ENCODE measurements at regions not wholly inside any gene's neighbourhood (a gene's known extent, or its start where the extent isn't known, plus 50 kb on each side); places are given as distances from the start of the nearest gene placed in this dataset.
A peak's percentile ranks its signal among the peaks of the same experiment; 100 is the strongest.
"Not testable (repeated sequence)": the region's sequence is repeated elsewhere in the genome, so short reads cannot be mapped to it uniquely, and the experiment has no call there.

DNA sequence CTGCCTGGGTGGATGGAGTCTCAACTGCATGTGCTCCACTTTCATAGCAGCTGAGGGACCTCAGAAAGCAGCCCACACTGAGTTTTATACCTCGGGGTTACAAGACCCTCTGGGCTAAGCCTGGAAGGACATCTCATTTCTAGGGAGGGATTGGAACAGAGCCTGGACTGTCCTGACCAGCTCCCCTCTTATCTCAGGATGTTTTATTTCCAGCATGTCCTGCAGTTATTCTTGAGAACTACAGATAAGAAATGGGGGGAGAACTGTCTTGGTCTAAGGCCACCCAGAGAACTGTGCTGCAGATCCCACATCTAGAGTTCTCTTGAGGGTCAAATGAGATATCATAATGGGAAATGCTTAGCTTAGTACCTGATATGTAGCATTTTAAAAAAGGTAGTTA, 97.3 kb upstream of the CHD6 start:
- DNase-seq: no peak

GRCh38 chr20:41714030-41714429, 95.9 kb upstream of the CHD6 start:
- DNase-seq: no peak

DNA sequence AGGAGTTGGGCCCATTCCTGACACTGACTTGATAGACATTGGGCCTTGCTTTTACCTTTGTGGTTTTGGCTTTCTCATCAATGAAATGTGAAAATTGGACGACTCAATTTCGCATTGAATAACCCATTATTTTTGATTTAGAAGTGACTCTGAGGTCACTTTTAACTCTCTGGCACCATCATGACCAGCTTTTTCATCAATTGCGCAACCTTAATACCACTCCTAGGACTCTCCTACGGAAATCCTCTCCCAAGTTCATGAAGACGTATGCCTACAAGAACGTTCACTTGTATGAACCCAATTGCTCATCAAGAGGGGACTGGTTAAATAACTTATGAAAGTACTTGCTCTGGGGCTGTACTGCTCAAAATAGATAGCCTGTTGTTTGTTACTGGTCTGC, 86.7 kb upstream of the CHD6 start:
- no peak for DNase-seq

- no peak for DNase-seq
Measured at GRCh38 chr20:41702647-41703046, 84.5 kb upstream of the CHD6 start.

- DNase-seq: no peak
Measured at GRCh38 chr20:41701588-41702348, 83.6 kb upstream of the CHD6 start.

- not testable (repeated sequence) for DNase-seq
Measured at GRCh38 chr20:41699673-41700072, 81.5 kb upstream of the CHD6 start.

DNA sequence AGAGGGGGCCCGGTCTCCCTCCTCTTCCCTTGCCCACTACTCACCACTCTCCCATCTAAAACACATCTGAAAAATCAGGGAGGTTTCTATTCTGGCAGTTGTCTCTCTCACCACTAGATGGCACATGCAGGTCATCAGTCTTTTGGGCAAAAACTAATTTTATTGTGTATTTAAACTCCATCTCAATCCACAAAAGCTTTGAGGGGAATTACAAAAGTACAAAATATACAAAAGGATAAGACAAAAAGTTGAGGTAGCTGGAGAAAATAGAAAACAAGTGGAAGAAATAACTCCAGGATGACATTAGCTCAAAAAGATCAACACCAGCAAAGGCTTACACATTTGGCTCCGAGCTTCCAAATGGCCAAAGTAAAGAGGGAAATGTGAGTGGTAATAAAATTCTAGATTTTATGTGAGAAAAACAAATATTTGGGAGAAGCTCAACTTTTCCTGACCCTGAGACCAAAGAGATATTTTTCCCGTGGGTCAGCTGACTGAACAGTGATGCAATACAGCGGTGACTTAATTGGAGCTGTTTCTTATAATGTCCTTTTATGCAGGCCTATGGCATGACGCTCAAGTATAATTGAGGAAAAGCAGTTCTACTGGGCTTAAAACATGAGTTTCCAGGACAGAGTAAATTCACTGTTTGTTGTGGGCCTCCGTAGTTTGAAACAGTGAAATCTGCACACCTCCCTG, 79.8 kb upstream of the CHD6 start:
- DNase-seq: no peak

GRCh38 chr20:41696428-41696827, 78.3 kb upstream of the CHD6 start:
- DNase-seq: no peak

DNA sequence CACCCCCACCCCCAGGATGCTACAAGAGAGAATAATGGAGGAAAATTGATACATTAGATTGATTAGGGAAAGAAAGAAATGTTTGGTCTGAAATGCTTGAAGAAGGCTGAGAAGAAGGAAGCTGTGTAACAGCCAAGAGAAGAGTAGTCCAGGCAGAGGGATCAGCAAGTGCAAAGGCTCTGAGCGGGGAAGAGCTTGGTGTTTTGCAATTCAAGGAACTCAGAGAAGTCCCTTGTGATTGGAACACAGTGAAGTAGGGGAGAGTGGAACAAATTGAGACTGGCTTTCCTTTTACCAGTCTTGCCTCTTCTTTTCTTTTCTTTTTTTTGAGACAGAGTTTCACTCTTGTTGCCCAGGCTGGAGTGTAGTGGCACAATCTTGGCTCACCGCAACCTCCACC, 76.6 kb upstream of the CHD6 start:
- DNase-seq: no peak

DNA sequence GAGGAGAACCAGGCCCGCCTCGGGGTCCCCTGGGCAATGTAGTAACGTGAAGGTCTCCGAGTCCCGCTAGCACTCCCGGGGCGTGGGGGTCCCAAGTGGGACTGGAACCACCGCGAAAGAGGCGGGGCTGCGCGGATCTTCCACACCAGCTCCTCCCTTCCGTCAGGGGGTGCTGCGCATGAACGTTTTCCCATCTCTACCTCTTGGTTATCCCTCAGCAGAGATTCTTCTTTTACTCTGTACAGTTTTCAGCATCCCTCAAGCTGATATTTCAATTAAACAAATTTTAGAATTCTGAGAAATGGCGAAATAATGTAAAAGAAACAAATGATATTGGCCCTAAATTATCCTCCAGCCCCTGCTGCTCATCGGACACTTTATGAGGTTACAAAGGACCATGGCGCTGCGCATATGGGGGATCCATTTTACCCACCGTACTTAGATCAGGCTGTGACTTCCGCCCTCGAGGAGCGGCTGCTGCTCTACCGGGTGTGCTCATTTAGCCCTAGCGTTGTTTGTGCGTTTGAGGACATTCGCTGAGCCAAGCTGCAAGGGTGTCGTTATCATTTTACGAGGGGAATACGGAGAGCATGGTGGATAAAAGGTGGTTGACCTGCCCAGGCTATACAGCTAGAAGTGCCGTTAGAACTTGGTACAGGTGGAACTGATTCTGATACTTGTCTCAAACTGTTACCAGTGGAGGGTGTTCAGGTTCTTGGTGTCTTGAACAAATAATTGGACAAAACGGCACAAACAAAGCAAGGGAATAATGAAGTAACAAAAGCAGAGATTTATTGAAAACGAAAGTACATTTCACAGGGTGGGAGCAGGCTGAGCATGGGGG, 75.2 kb upstream of the CHD6 start:
- DNase-seq: peak; percentile 66

DNA sequence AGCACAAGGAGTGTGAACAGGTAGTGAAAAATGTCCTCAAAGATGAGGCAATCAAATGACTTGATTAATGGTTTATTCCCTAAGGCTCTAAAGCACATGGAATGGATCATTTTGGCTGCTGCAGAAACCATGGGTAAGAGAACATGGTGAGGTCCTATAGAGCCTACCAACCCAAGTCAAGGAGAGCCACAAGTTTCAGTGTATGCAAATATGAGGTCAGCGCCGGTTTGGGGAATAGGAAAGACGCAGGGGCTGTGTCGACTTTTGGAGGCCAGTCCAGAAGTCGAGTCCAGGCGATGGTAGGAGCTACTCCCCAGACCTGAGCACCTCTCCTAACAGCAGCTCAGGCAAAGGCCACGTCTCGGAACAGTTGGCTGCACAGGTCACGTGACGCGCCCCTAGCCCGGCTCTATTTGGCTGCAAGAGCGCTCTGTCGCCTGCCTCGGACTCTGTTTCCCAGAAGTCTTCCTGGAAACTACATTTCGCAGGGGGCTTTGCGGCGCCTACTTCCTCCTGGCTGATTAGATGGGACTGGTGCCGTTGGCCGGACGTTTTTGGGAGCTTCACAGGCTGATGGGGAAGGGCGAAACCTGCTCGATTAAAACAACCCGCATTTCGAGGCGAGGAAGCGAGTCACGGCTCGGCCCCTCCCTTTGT, 74.4 kb upstream of the CHD6 start:
- peak; percentile 67 for DNase-seq

- no peak for DNase-seq
Measured at GRCh38 chr20:41691443-41691842, 73.3 kb upstream of the CHD6 start.

DNA sequence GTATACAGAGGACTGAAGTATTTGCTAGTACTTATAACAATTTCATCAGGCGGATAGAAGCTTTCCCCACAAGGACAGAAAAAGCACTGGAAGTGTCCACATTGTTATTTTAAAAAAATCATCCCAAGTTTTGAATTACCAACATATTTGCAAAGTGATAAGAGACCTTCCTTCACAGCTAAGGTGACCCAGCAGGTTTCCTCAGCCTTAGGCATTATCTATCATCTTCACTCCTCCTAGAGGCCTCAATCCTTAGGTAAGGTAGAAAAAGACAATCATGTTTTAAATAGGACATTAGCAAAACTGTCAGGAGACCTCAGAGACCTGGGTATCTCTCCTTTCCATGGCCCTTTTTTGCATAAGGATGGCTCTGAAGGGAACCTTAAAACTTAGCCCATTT, 72.5 kb upstream of the CHD6 start:
- DNase-seq: no peak

DNA sequence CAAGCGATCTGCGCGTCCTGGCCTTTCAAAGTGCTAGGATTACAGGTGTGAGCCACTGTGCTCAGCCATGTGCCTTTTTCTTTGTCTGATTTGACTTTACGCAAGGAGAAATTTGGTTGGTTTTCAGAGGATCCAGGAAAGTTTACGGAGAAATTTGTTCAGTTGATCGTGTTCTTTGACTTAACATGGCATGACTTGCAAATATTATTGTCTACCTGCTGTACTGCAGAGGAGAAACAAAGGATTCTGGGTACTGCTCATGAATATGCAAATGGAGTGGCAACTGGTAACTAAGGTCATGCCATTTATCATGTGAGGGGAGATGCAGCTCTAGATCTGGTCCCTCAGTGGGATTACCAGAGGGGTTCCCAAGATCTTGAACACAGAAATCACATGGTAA, 68.8 kb upstream of the CHD6 start:
- DNase-seq: no peak

DNA sequence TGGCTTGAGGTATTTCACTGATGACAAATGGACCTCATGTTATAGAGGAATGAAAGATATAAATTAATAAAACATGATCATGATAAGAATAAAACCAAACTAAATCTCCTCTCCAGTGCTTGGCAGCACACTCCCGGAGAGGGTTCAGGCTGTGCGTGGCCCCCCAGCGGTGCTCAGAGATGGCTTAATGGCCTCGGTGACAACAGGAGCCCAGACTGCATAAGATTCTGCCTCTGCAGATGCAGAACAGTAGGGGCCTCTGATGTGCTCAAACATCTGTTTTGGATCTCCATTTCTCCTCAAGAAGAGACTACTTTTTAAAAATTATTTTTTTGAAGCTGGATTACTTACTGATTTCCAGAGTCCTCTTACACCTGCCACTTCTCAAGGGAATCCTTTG, 67.0 kb upstream of the CHD6 start:
- not testable (repeated sequence) for DNase-seq

- no peak for DNase-seq
Measured at GRCh38 chr20:41678799-41679198, 60.6 kb upstream of the CHD6 start.

DNA sequence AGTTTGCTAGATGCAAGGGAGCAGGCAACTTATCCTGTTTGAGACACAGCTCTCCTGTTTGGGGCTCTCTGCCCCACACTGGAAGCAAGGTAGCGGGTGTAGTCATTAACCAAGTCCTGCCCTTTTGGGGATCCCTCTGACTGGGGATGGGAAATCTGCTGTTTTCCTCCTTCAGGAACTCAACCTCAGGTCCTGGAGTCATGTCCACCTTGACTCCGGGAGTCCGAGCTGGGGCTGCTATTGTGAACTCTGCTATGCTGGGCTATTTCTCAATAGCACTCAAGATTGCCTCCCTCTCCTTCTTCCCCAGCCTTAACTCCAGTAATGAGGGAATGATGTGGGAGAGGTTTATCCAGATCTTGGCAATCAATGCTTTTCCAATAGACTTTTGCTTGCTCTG, 54.1 kb upstream of the CHD6 start:
- no peak for DNase-seq

DNA sequence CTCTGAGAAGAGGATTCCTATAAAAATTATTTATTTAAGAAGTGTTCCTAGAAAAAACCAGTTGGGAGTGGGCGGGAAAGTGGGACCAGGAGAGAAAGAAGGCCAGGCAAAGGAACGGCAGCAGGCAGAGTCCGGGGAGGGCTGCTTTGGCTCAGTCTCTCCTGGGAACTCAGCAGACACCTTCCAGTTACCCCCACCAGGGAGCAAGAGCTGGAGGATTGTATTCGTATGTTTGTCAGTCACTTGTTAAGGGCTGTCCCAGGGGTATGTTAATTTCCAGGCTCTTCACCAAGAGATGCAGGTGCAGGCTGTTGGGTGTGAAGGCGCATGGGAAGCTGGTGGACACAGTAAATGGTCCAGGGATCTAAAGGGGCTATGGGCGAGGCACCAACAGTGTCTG, 53.0 kb upstream of the CHD6 start:
- DNase-seq: no peak

DNA sequence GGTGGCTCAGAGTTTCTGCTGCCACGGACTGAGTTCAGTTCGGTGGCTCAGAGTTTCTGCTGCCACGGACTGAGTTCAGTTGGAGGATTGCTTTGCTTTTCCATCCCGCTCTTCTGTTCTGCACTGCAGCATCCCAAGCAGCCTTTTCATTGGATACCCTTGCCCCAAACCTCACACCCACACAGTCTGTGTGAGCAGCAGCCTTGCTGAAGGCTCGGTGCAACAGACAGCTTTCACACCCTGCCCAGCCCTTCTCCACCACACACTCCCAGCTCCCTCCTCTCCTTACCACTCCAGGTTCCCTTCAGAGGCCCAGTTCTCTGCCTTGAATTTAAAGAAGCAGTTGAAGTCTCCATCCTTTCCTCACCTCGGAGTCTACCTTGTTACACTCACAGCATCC, 52.5 kb upstream of the CHD6 start:
- DNase-seq: no peak

GRCh38 chr20:41669708-41670263, 51.6 kb upstream of the CHD6 start:
- DNase-seq: no peak

- no peak for DNase-seq
Measured at GRCh38 chr20:41668057-41668749, 50.0 kb upstream of the CHD6 start.
